ENCODE measurements at regions not wholly inside any gene's neighbourhood (a gene's known extent, or its start where the extent isn't known, plus 50 kb on each side); places are given as distances from the start of the nearest gene placed in this dataset.

DNA sequence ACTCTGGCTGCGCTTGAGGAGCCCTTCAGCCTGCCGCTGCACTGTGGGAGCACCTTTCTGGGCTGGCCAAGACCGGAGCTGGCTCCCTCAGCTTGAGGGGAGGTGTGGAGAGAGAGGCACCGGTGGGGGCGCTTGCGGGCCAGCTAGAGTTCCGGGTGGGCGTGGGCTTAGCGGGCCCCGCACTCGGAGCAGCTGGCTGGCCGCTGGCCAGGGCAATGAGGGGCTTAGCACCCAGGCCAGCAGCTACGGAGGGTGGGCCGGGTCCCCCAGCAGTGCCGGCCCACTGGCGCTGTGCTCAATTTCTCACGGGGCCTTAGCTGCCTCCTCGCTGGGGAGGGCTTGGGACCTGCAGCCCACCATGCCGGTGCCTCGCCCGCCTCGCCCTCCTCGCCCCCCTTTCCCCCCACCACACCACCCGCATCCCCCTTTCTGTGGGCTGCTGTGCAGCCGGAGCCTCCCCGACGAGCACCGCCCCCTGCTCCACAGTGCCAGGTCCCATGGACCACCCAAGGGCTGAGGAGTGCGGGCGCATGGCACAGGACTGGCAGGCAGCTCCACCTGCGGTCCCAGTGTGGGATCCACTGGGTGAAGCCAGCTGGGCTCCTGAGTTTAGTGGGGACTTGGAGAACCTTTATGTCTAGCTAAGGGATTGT lies 954.5 kb downstream of the DTWD2 start:
- no peak for DNase-seq

- peak in 1 of 3 experiments; percentile 7 for DNase-seq
Measured at GRCh38 chr5:118029807-118030206, 958.5 kb downstream of the DTWD2 start.

GRCh38 chr5:118022062-118022461 lies 966.3 kb downstream of the DTWD2 start:
- DNase-seq, result no peak

GRCh38 chr5:118017536-118017935 lies 970.8 kb downstream of the DTWD2 start:
- DNase-seq, result no peak

- DNase-seq, result no peak
Measured at GRCh38 chr5:118016396-118016795, 972.0 kb downstream of the DTWD2 start.

- no peak for DNase-seq
Measured at GRCh38 chr5:118015511-118015910, 972.8 kb downstream of the DTWD2 start.

DNA sequence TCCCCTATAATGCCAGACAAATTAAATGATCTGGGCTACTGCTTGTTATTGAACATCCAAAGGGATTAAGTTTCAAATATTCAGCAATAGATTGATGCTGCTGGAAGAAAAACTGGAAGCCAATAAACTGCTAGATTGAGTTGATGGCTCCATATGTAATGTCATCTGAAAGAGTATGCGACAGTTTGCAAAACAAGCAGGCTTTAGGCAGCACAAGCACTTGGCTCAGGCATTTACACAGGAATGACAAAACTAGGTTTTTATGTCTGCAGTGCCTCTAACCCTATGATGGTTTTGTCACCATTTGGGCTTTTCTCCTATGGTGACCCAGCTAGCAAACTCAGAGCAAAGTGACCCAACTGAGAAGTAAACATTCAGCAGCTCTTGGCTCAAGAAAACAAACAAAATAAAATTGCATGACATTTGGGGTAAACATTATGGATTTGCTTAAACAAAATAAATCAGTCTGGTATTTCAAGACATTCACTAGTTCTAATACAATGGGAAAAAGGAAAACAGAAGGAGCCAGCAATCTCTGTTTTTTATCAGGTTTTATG lies 978.5 kb downstream of the DTWD2 start:
- DNase-seq, result no peak

DNA sequence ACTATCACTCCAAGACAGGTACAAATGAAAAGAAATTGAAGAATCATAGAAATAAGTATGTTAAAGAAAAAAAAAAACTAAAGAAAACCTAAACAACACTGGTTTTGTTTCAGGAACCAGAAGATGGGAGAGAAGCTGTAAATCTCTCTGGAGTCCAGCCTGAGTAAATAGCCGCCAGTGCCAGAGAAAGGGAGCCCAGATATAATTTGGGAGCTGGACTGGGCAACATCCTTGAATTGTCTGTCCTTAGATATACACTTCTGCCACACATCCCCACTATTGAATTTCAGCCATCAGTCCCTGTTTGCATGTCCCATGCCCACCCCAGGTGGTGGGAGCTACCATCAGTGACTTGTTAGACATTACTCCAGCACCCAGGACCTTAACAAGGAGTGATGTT lies 979.6 kb downstream of the DTWD2 start:
- DNase-seq, result no peak

DNA sequence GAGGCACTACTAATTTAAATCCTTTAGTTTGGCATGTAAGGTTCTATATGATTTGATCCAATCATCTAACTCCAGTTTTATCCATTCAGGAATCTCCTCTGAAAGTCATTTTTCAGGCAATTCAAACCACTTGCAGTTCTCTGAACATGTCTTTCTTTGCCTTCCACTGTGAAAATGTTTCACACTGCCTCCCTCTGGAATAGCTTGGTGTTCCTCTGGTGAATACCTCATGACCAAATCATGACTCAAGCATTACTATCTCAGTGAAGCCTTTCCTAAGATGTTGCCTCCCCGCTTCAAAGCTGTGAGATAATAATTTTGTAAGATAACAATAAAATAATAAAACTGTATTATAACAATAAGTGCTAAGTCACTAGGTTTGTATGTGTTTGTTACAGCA lies 981.1 kb downstream of the DTWD2 start:
- no peak for DNase-seq

- DNase-seq, result no peak
Measured at GRCh38 chr5:118006219-118006618, 982.1 kb downstream of the DTWD2 start.

- peak; percentile 5 to 31 (median 6) for DNase-seq
Measured at GRCh38 chr5:117999939-118000549, 988.3 kb downstream of the DTWD2 start.

GRCh38 chr5:117982691-117983090 lies 1005.7 kb downstream of the DTWD2 start:
- no peak for DNase-seq

GRCh38 chr5:117973785-117974184 lies 1014.6 kb downstream of the DTWD2 start:
- no peak for DNase-seq

DNA sequence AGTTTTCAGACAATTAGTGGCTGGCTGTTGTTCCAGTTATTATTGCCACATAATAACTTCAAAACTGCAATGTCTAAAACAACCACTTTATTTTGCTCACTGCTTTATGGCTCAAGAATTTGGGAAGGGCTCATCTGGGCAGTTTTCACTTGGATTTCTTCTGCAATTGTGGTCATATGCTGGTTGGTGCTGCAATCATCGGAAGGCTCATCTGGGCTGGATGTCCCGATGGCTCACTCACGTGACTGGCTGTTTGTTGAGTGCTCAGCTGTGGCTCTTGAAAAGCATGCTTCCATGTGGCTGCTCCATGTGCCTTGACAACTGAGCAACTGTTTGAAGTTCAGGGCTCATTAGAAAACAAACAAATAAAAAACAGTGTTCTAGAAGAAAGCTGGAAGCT lies 1032.5 kb downstream of the DTWD2 start:
- DNase-seq, result no peak

DNA sequence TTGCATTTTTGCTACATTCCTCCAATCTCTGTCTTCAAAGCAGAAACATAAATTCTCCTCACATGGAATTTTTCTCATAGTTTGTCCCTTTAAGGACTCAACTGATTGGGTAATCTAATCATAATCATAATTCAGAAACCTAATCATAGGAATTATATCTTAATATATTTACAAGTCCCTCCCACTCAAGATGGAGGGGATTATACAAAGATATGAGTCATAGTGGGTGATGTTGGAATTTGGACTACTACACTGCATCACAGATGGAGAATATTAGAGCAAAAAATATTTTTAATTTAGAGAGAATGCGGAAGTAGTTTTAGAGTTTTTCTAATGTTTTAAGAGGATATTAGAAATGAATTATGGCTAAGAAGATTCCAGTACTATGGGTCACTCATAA lies 1034.0 kb downstream of the DTWD2 start:
- no peak for DNase-seq

GRCh38 chr5:117953272-117953671 lies 1035.1 kb downstream of the DTWD2 start:
- no peak for DNase-seq

GRCh38 chr5:117947836-117948235 lies 1040.5 kb downstream of the DTWD2 start:
- DNase-seq, result peak in 1 of 3 experiments; percentile 41

GRCh38 chr5:117947121-117947520 lies 1041.2 kb downstream of the DTWD2 start:
- DNase-seq, result no peak

GRCh38 chr5:117945258-117945657 lies 1043.1 kb downstream of the DTWD2 start:
- DNase-seq, result no peak

- DNase-seq, result no peak
Measured at GRCh38 chr5:117943541-117943940, 1044.8 kb downstream of the DTWD2 start.

- DNase-seq, result no peak
Measured at GRCh38 chr5:117942861-117943519, 1045.4 kb downstream of the DTWD2 start.

DNA sequence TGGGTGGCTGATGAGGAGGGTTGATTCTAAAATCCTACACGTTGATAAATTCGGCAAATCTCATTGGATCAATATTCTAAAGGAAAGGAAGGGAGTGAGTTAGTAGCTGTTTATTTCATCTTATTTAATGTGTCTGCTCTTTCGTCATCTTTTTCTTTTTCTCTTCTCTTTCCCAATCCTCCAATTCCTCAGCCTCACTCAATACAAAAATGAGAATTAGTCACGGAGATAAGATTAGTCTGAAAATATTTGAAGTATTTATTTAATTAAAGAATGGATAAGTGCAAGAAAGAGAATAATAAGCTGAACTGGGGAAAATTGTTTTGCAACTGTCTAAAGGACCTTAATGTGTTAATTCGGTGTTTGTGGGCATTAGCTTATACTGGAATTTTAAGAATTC lies 1095.1 kb downstream of the DTWD2 start:
- no peak for DNase-seq

DNA sequence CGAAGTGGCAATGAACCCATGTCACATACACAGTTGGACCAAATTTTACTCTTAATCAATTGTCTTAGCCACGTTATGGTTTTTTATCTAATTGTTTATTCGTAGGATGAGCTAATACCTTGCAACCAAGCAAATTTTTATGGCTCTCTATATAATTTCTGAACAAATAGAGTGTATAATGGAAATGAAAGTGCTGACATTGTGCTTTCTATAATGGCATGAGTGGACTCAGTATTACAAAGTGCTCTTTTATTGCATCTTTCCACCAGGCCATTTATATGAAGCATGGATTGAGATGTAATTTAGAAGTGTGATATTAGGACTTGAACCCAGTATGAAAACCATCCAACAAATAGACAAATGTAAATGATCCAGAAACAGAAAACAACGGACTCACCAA lies 1096.0 kb downstream of the DTWD2 start:
- no peak for DNase-seq

DNA sequence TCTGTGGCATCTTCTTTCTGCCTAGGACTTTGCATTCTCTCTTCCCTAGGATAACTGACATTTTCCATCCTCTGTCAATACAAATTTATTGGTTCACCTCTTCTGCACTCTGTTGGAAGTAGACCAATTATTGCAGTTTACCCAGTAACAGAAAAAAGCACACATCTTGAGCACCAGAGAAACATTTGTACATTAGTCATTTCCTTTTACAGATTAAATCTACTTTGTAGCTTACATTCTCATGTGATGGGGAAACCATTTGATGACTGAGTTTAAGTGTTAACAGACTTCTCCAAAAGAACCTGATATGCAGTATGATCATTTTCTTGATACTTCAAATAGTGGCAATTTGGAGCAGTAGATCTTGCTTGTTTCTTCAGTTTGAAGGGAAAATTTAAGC lies 1098.8 kb downstream of the DTWD2 start:
- DNase-seq, result peak in 1 of 3 experiments; percentile 2

Measured in NCI-H1417 (cell line).